NB4 (cell line): ENCODE measurements at regions not wholly inside any gene's neighbourhood (a gene's known extent, or its start where the extent isn't known, plus 50 kb on each side); places are given as distances from the start of the nearest gene placed in this dataset.
A peak's percentile ranks its signal among the peaks of the same experiment; 100 is the strongest.

Source experiments
- DNase-seq: peaks from one replicate; pipeline ENCODE4 v3.0.0; 2010; ENCODE audit warnings: low read depth
- H3K4me3 ChIP-seq: one replicate; pipeline ENCODE4 v1.5.1; 2011; ENCODE audit warnings: mild to moderate bottlenecking, low read depth, low read length, moderate library complexity
- MYC ChIP-seq: IDR thresholded peaks from 2 replicates; pipeline ENCODE4 v1.6.1; 2011; ENCODE audit warnings: low read depth, low read length
- POLR2A ChIP-seq: IDR thresholded peaks from 2 replicates; pipeline ENCODE4 v1.6.1; 2011; ENCODE audit warnings: mild to moderate bottlenecking; ENCODE audit not compliant: insufficient read length; ENCODE audit errors: extremely low read depth
- TF ChIP-seq, protein P1 (sequence below): IDR thresholded peaks from one replicate; pipeline ENCODE4 v1.5.1; 2012; ENCODE audit warnings: low read depth, low read length
- TF ChIP-seq, protein P2 (sequence below): IDR thresholded peaks from 2 replicates; pipeline ENCODE4 v1.6.1; 2011; ENCODE audit warnings: low read depth, low read length

DNA sequence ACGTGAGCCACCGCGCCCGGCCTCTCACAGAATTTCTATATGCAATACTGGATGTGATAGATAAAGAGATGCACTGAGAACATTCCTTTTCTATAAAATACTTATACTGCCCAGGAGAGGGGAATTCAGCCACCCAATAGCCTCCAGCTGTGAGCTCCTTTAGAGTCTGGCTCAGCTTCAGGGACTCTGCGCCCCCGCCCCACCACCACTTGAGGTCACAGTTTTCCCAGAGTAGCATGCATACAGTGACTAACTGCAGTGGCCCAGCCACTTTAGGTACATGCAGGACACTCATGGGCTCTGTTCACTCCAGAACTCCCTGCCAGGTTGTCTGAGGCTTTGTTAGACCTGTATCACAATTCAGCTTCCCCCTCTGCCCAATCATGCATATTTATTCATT lies 144.4 kb upstream of the TET2 start:
- DNase-seq = no peak
- TF ChIP-seq POLR2A (no peak), MYC (no peak)
- TF ChIP-seq, protein P1, sequence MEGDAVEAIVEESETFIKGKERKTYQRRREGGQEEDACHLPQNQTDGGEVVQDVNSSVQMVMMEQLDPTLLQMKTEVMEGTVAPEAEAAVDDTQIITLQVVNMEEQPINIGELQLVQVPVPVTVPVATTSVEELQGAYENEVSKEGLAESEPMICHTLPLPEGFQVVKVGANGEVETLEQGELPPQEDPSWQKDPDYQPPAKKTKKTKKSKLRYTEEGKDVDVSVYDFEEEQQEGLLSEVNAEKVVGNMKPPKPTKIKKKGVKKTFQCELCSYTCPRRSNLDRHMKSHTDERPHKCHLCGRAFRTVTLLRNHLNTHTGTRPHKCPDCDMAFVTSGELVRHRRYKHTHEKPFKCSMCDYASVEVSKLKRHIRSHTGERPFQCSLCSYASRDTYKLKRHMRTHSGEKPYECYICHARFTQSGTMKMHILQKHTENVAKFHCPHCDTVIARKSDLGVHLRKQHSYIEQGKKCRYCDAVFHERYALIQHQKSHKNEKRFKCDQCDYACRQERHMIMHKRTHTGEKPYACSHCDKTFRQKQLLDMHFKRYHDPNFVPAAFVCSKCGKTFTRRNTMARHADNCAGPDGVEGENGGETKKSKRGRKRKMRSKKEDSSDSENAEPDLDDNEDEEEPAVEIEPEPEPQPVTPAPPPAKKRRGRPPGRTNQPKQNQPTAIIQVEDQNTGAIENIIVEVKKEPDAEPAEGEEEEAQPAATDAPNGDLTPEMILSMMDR = no peak
- TF ChIP-seq, protein P2, sequence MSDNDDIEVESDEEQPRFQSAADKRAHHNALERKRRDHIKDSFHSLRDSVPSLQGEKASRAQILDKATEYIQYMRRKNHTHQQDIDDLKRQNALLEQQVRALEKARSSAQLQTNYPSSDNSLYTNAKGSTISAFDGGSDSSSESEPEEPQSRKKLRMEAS = no peak
- no peak overlapping the region for H3K4me3 ChIP-seq

DNA sequence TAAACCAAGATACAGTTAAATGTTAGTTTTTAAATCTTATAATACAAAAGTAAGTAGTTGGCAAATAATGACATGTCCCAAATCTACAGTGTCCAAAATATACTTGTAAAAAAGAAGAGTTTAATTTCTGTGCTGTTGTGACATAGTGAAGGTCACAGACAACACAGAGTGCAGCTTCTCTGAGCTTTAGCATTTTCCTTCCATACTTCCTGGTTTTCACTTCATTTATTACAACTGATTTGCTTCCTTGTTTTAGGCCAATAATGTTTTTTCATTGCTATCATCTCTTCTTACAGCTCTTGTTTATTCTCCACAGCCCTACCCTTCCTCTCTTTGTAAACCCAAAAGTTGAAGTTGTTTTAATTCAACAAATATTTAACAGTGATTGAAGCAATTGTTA lies 132.4 kb upstream of the TET2 start:
- H3K4me3 ChIP-seq = no peak overlapping the region
- peak; percentile 29 for DNase-seq
- TF ChIP-seq, protein P2 = no peak

GRCh38 chr4:105014635-105015034 lies 132.0 kb upstream of the TET2 start:
- peak; percentile 79 for DNase-seq
- TF ChIP-seq, protein P2 = no peak
- TF ChIP-seq MYC (no peak), POLR2A (no peak)
- TF ChIP-seq, protein P1 = no peak
- no peak overlapping the region for H3K4me3 ChIP-seq

GRCh38 chr4:105015750-105016149 lies 130.9 kb upstream of the TET2 start:
- no peak for DNase-seq
- H3K4me3 ChIP-seq = no peak overlapping the region
- no peak for TF ChIP-seq POLR2A
- no peak for TF ChIP-seq MYC
- TF ChIP-seq, protein P2 = no peak
- TF ChIP-seq, protein P1 = no peak

GRCh38 chr4:105022811-105023667 lies 123.6 kb upstream of the TET2 start:
- peak overlapping the region; percentile 46 for H3K4me3 ChIP-seq
- DNase-seq = peak; percentile 84
- TF ChIP-seq POLR2A = no peak
- no peak for TF ChIP-seq MYC
- TF ChIP-seq, protein P1 = no peak
- TF ChIP-seq, protein P2 = no peak

- TF ChIP-seq MYC = no peak
- TF ChIP-seq, protein P1 = no peak
- TF ChIP-seq POLR2A = no peak
- TF ChIP-seq, protein P2 = no peak
- H3K4me3 ChIP-seq = no peak overlapping the region
- no peak for DNase-seq
Observed at GRCh38 chr4:105023668-105024055, 123.0 kb upstream of the TET2 start.
